ENCODE measurements at regions not wholly inside any gene's neighbourhood (a gene's known extent, or its start where the extent isn't known, plus 50 kb on each side); places are given as distances from the start of the nearest gene placed in this dataset.

GRCh38 chr10:10951675-10952074 lies 66.0 kb upstream of the CELF2 start:
- Histone ChIP-seq H3K4me3 (ENCODE audit: low read depth, low read length, poor library complexity, severe bottlenecking) (no peak overlapping the region), H3K9ac (ENCODE audit: low read length) (no peak overlapping the region), H3K4me1 (ENCODE audit: insufficient read depth, low read length, severe bottlenecking) (no peaks in the 10 kb centered on the region), H3K27ac (ENCODE audit: low read depth, low read length, poor library complexity, severe bottlenecking) (no peak overlapping the region), H3K9me3 (ENCODE audit: low read length) (no peaks in the 10 kb centered on the region), H4K20me1 (ENCODE audit: insufficient read depth, low read length) (no peaks in the 10 kb centered on the region), H3K9me2 (ENCODE audit: low read depth, low read length) (no peaks in the 10 kb centered on the region), H2AFZ (ENCODE audit: low read length) (no peak overlapping the region), H3K36me3 (ENCODE audit: insufficient read depth, low read length) (no peaks in the 10 kb centered on the region), H3K79me2 (ENCODE audit: insufficient read depth, low read length) (no peaks in the 10 kb centered on the region), H3F3A (ENCODE audit: insufficient read depth, low read length) (no peaks in the 10 kb centered on the region), H3K27me3 (ENCODE audit: insufficient read depth, low read length) (no peaks in the 10 kb centered on the region), H3K4me2 (ENCODE audit: low read length) (no peak overlapping the region)
- no peak for TF ChIP-seq CTCF (IDR thresholded peaks at IDR 0.05; ENCODE audit: low read length)
- no peak for TF ChIP-seq EZH2 (IDR thresholded peaks at IDR 0.05; ENCODE audit: borderline replicate concordance, low read length)

GRCh38 chr10:10952800-10953199 lies 64.9 kb upstream of the CELF2 start:
- no peaks in the 10 kb centered on the region for H3K9me3 ChIP-seq (ENCODE audit: low read length)
- H3K4me2 ChIP-seq (ENCODE audit: low read length), result no peak overlapping the region
- H2AFZ ChIP-seq (ENCODE audit: low read length), result no peak overlapping the region
- H3K36me3 ChIP-seq (ENCODE audit: insufficient read depth, low read length), result no peaks in the 10 kb centered on the region
- no peaks in the 10 kb centered on the region for H3K79me2 ChIP-seq (ENCODE audit: insufficient read depth, low read length)
- H3K9ac ChIP-seq (ENCODE audit: low read length), result no peak overlapping the region
- H3K27ac ChIP-seq (ENCODE audit: low read depth, low read length, poor library complexity, severe bottlenecking), result no peak overlapping the region
- no peaks in the 10 kb centered on the region for H4K20me1 ChIP-seq (ENCODE audit: insufficient read depth, low read length)
- no peak overlapping the region for H3K4me3 ChIP-seq (ENCODE audit: low read depth, low read length, poor library complexity, severe bottlenecking)
- H3F3A ChIP-seq (ENCODE audit: insufficient read depth, low read length), result no peaks in the 10 kb centered on the region
- H3K27me3 ChIP-seq (ENCODE audit: insufficient read depth, low read length), result no peaks in the 10 kb centered on the region
- TF ChIP-seq CTCF (IDR thresholded peaks at IDR 0.05; ENCODE audit: low read length) (no peak), EZH2 (IDR thresholded peaks at IDR 0.05; ENCODE audit: borderline replicate concordance, low read length) (no peak)
- no peaks in the 10 kb centered on the region for H3K9me2 ChIP-seq (ENCODE audit: low read depth, low read length)
- no peaks in the 10 kb centered on the region for H3K4me1 ChIP-seq (ENCODE audit: insufficient read depth, low read length, severe bottlenecking)

GRCh38 chr10:10956681-10957542 lies 60.8 kb upstream of the CELF2 start:
- Histone ChIP-seq H3K36me3 (ENCODE audit: insufficient read depth, low read length) (no peaks in the 10 kb centered on the region), H3K4me1 (ENCODE audit: insufficient read depth, low read length, severe bottlenecking) (no peaks in the 10 kb centered on the region), H2AFZ (ENCODE audit: low read length) (no peak overlapping the region), H3K4me2 (ENCODE audit: low read length) (no peak overlapping the region), H3K79me2 (ENCODE audit: insufficient read depth, low read length) (no peaks in the 10 kb centered on the region), H4K20me1 (ENCODE audit: insufficient read depth, low read length) (no peaks in the 10 kb centered on the region), H3K9me2 (ENCODE audit: low read depth, low read length) (no peaks in the 10 kb centered on the region), H3K9ac (ENCODE audit: low read length) (no peak overlapping the region), H3K4me3 (ENCODE audit: low read depth, low read length, poor library complexity, severe bottlenecking) (no peak overlapping the region), H3K9me3 (ENCODE audit: low read length) (no peaks in the 10 kb centered on the region), H3K27ac (ENCODE audit: low read depth, low read length, poor library complexity, severe bottlenecking) (no peak overlapping the region), H3K27me3 (ENCODE audit: insufficient read depth, low read length) (no peaks in the 10 kb centered on the region), H3F3A (ENCODE audit: insufficient read depth, low read length) (no peaks in the 10 kb centered on the region)
- TF ChIP-seq CTCF (IDR thresholded peaks at IDR 0.05; ENCODE audit: low read length) (no peak), EZH2 (IDR thresholded peaks at IDR 0.05; ENCODE audit: borderline replicate concordance, low read length) (no peak)
